ENCODE measurements at regions not wholly inside any gene's neighbourhood (a gene's known extent, or its start where the extent isn't known, plus 50 kb on each side); places are given as distances from the start of the nearest gene placed in this dataset.

GRCh38 chr18:77571743-77572142, 322.1 kb downstream of the GALR1 start:
- TF ChIP-seq CTCF (optimal IDR thresholded peaks at IDR 0.05 in 1 of 3, IDR thresholded peaks at IDR 0.05 in 1 of 3, conservative IDR thresholded peaks at IDR 0.05 in 1 of 3; ENCODE audit: extremely low read depth in 1 of 3, insufficient read depth in 2 of 3, low read length in 3 of 3): no peak
- TF ChIP-seq EZH2 (IDR thresholded peaks at IDR 0.05; ENCODE audit: low read length): no peak

All from keratinocyte (primary cell).